Kasumi-1 (cell line): ENCODE measurements at regions not wholly inside any gene's neighbourhood (a gene's known extent, or its start where the extent isn't known, plus 50 kb on each side); places are given as distances from the start of the nearest gene placed in this dataset.
A peak's percentile ranks its signal among the peaks of the same experiment; 100 is the strongest.
"Not testable (repeated sequence)": the region's sequence is repeated elsewhere in the genome, so short reads cannot be mapped to it uniquely, and the experiment has no call there.

Experiments used
- DNase-seq, 2 experiments: peaks; one replicate each; lab custom pipeline; 2025; lab: John Stamatoyannopoulos, UW

- DNase-seq: no peak
Measured at GRCh38 chr6:6812427-6812826, 223.9 kb downstream of the LY86 start.

- no peak for DNase-seq
Measured at GRCh38 chr6:6815732-6816131, 227.2 kb downstream of the LY86 start.

DNA sequence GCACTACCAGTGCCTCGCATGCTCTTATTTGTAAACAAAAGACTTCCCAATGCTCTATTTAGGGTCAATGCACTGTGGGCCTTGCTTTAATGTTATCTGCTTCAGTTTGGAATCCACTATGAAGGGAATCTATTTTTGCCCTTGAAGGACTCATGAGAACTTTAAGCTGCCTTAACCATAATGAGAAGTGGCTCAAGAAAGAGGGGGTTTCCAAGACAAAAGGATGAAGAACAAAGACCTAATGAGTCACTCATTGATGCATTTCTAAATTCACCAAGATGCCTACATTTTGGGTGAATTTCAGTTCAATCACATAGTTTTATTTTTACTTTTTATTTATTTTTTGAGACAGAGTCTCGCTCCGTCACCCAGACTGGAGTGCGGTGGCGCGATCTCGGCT is 228.2 kb downstream of the LY86 start:
- DNase-seq: no peak

DNA sequence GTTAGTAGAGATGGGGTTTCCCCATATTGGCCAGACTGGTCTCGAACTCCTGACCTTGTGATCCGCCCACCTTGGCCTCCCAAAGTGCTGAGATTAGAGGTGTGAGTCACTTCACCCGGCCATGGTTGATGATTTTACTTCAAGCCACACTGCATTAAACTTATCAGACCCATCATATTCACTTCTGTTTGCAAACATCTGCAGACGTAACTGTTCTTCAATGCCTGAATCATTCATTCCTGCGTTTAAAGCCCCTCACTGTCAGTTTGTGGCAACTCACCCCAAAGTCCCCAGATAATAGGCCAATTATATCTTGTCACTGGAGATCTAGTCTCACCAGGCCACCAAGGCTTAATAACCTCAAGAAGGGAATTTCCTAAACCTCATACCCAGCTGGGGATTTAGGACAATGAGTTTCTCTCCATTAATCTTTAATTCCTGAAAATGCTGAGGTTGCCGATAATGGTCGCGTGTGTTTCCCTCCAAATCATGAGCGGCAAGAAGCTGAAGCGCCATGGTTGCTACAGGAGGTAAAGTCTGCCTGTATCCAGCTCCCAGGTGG is 229.6 kb downstream of the LY86 start:
- no peak for DNase-seq

- DNase-seq: no peak
Measured at GRCh38 chr6:6820641-6821238, 232.2 kb downstream of the LY86 start.

DNA sequence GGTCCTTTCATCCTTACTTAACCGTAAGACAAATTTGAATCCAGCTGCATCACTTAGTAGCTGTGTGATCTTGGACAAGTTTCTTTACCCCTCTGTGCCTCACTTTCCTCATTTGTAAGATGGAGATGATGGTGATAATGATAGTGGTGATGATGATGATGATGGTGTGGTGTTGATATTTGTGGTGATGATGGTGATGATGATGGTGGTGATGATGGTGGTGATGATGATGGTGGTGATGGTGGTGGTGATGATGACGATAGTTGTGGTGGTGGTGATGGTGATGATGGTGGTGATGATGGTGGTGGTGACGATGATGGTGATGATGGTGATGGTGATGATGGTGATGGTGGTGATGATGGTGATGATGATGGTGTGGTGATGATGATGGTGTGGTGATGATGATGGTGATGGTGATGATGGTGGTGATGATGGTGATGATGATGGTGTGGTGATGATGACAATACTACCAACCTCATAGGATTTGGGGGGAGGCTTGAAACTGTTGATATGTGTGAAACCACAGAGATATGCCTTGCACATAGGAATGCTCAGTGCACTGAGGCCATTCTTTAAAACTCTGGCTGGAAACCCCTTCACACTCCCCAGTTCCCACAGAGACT is 233.2 kb downstream of the LY86 start:
- DNase-seq: no peak

GRCh38 chr6:6823030-6823429 is 234.5 kb downstream of the LY86 start:
- DNase-seq: no peak

- DNase-seq: peak; percentile 24
Measured at GRCh38 chr6:6823568-6824224, 235.2 kb downstream of the LY86 start.

- DNase-seq: no peak
Measured at GRCh38 chr6:6824381-6824780, 235.9 kb downstream of the LY86 start.

GRCh38 chr6:6825193-6825784 is 236.8 kb downstream of the LY86 start:
- no peak for DNase-seq

GRCh38 chr6:6826095-6826901 is 237.8 kb downstream of the LY86 start:
- peak; percentile 71 to 82 for DNase-seq

- no peak for DNase-seq
Measured at GRCh38 chr6:6826961-6827360, 238.4 kb downstream of the LY86 start.

DNA sequence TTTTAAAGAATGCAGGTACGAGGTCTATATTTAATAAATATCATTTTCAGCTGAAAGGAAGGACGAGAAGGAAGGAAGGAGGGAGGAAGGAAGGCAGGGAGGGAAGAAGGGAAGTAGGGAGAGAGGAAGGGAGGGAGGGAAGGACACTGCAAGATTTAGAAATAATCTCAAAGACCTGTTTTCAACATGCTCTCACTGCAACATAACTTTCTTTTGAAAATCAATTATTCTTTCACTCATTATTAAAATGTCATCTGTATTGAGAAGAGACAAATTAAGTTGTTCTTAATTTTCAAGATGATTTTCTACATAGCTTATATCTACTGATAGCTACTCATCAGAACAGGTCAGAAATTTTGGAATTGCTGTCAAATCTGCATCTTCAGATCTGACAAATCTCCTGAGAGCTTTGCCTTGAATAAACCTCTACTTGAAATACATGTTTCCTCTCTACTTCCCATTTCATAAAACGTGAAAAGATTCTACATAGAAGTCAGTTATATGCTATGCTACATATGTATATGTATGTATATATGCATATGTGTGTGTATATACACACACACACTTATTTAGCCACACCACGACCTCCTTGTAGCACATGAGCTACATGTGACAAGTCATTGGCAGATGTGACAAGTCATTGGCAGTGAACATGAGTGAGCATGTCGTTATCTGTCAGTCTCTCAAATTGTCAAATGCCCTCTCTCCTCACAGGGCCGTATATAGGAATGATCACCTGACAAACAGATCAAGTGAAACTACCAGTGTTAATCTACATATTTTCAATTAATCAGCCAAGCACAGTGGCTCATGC is 241.6 kb downstream of the LY86 start:
- DNase-seq: no peak

DNA sequence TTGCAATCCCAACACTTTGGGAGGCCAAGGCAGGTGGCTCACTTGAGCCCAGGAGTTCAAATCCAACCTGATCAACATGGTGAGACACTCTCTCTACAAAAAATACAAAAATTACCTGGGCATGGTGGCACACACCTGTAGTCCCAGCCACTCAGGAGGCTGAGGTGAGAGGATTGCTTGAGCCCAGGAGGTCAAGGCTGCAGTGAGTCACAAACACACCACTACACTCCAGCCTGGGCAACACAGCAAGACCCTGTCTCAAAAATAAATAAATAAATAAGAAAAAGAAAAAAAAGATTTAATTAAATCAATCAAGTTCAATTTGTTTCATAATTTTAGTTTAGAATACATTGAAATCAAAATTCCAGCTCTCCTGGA is 242.2 kb downstream of the LY86 start:
- not testable (repeated sequence) for DNase-seq

DNA sequence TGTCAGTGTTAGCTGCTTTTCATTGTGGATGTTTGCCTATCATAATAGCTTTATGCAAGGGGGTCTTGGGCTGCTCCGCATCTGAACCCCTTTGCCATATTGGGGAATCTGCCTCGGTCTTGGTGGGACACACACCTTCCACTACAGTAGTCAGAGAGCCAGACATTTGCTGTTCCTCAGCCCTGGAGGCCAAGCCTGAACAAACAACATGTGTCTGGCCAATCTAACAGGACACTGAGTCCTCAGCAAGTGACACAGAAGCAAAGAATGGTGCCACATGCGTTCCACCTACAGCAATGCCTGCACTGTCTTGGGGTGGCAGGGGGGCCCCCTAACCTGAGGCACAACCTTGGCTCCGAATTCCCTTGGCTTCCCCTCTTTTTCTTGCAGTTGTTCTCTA is 243.9 kb downstream of the LY86 start:
- no peak for DNase-seq

GRCh38 chr6:6834356-6835222 is 246.1 kb downstream of the LY86 start:
- DNase-seq: no peak

DNA sequence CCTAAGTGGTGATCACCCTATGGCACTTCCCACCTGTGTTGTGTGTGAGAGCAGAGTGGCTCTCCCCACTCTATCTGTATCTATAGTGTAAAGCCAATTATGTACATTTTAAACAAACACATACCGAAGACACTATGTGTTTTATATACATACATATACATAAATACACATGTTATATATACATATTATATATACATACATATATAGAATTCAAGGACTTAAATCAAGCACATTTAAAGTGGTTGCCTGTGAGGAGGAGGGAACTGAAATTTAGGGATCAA is 246.6 kb downstream of the LY86 start:
- no peak for DNase-seq

GRCh38 chr6:6836609-6837406 is 248.3 kb downstream of the LY86 start:
- no peak for DNase-seq

- DNase-seq: no peak
Measured at GRCh38 chr6:6837541-6838080, 249.1 kb downstream of the LY86 start.
